Panc1 (cell line): ENCODE measurements at regions not wholly inside any gene's neighbourhood (a gene's known extent, or its start where the extent isn't known, plus 50 kb on each side); places are given as distances from the start of the nearest gene placed in this dataset.

Experiments used
- ATAC-seq: fragments of 200-7000 bp; cut with Tn5 transposase; 2 replicates; pipeline ENCODE4 v1.9.1; 2020; ENCODE audit warnings: mild to moderate bottlenecking, moderate library complexity
- BruUV-seq: library from RNA; stranded (reverse); fragments of 400-500 nt; replicated peaks from 2 replicates; lab custom pipeline; 2021; lab: Mats Ljungman, UMichigan
- CTCF ChIA-PET: fragments of 300-600 bp; sonication (Branson Sonifier 250); formaldehyde crosslinking; loops from one replicate; lab custom pipeline; 2022; ENCODE audit warnings: antibody characterized with exemption; lab: Charles Lee
- POLR2A ChIA-PET: fragments of 300-600 bp; sonication (Branson Sonifier 250); formaldehyde crosslinking; loops from one replicate; lab custom pipeline; 2022; ENCODE audit warnings: antibody characterized with exemption; lab: Charles Lee
- DNase-seq: peaks from one replicate; pipeline ENCODE4 v3.0.0-alpha.2; 2010; ENCODE audit warnings: low read depth, low spot score
- H3K27ac ChIP-seq: 2 replicates; pipeline ENCODE4 v1.5.1; 2011; ENCODE audit warnings: mild to moderate bottlenecking, low read length, inconsistent platforms
- H3K27me3 ChIP-seq: fragments of 200-500 bp; sonication (Bioruptor generic); 2 replicates; pipeline ENCODE4 v1.6.0; 2014; ENCODE audit warnings: low read length, inconsistent platforms; ENCODE audit not compliant: control insufficient read depth, insufficient read depth
- H3K36me3 ChIP-seq: fragments of 200-500 bp; sonication (Bioruptor generic); 2 replicates; pipeline ENCODE4 v1.5.1; 2014; ENCODE audit warnings: inconsistent platforms, mild to moderate bottlenecking, low read length, moderate library complexity; ENCODE audit not compliant: control insufficient read depth, insufficient read depth
- H3K4me1 ChIP-seq: 2 replicates; pipeline ENCODE4 v1.5.1; 2011; ENCODE audit warnings: inconsistent platforms, mild to moderate bottlenecking, low read length, moderate library complexity; ENCODE audit not compliant: control insufficient read depth, insufficient read depth
- H3K4me3 ChIP-seq, 2 experiments: 2 replicates each; pipeline ENCODE4 v1.5.1; 2011 to 2012; ENCODE audit warnings: low read depth in 2 of 2, low read length in 2 of 2, mild to moderate bottlenecking in 2 of 2, inconsistent platforms in 1 of 2, moderate library complexity in 1 of 2
- H3K9me3 ChIP-seq: fragments of 200-500 bp; sonication (Bioruptor generic); 2 replicates; pipeline ENCODE4 v1.5.1; 2014; ENCODE audit warnings: low read depth, mild to moderate bottlenecking, inconsistent platforms, low read length, moderate library complexity; ENCODE audit not compliant: control insufficient read depth, insufficient read depth
- CTCF ChIP-seq: fragments of 450-650 bp; IDR thresholded peaks from 2 replicates; pipeline ENCODE4 v1.5.1; 2017; ENCODE audit warnings: mild to moderate bottlenecking
- POLR2AphosphoS5 ChIP-seq: IDR thresholded peaks from 2 replicates; pipeline ENCODE4 v1.6.1; 2012; ENCODE audit warnings: mild to moderate bottlenecking, low read depth, low read length, moderate library complexity
- REST ChIP-seq, 2 experiments: IDR thresholded peaks; 2 replicates each; pipeline ENCODE4 v1.6.1; 2011 to 2012; ENCODE audit warnings: low read depth in 2 of 2, control low read depth in 1 of 2, low read length in 1 of 2, mild to moderate bottlenecking in 1 of 2, moderate library complexity in 1 of 2; ENCODE audit not compliant: insufficient read depth in 1 of 2
- SIN3A ChIP-seq: IDR thresholded peaks from 2 replicates; pipeline ENCODE4 v1.6.1; 2012; ENCODE audit warnings: low read depth, mild to moderate bottlenecking, low read length, moderate library complexity, borderline replicate concordance; ENCODE audit not compliant: insufficient read depth
- TCF7L2 ChIP-seq: IDR thresholded peaks from 2 replicates; pipeline ENCODE4 v1.6.1; 2011; ENCODE audit warnings: mild to moderate bottlenecking, low read depth, low read length, inconsistent platforms
- in situ Hi-C: cut with HindIII; loops from 2 replicates; pipeline ENCODE4 v1.10.0; 2016; ENCODE audit warnings: low sequenced_read_pairs, low pct_unique_long_range_greater_than_20kb
- intact Hi-C: fragments of 100-400 bp; cut with micrococcal nuclease; formaldehyde crosslinking; loops from one replicate; pipeline ENCODE4 v1.10.0; 2022; ENCODE audit not compliant: unreplicated experiment

GRCh38 chr3:6132684-6133432 is 728.1 kb upstream of the GRM7 start:
- Histone ChIP-seq H3K9me3 (no peaks in the 10 kb centered on the region), H3K4me1 (no peaks in the 10 kb centered on the region), H3K27me3 (no peaks in the 10 kb centered on the region), H3K27ac (no peak overlapping the region), H3K36me3 (no peaks in the 10 kb centered on the region), H3K4me3 (no peak overlapping the region)
- ATAC-seq (no peak), DNase-seq (no peak)
- TF ChIP-seq POLR2AphosphoS5 (no peak), REST (IDR thresholded peaks at IDR 0.05; ENCODE audit: insufficient read depth in 1 of 2, low read depth in 2 of 2, low read length in 1 of 2) (no peak), CTCF (no peak), SIN3A (no peak), TCF7L2 (no peak)
- intact Hi-C loops = no loop called here
- BruUV-seq = no TSS peak
- ChIA-PET POLR2A (no interaction called here), CTCF (no interaction called here)
- in situ Hi-C loops = no loop called here

- intact Hi-C loops = no loop called here
- H3K36me3 ChIP-seq = no peaks in the 10 kb centered on the region
- no peak overlapping the region for H3K27ac ChIP-seq
- H3K4me1 ChIP-seq = no peaks in the 10 kb centered on the region
- CTCF ChIA-PET = no interaction called here
- DNase-seq (no peak), ATAC-seq (no peak)
- H3K27me3 ChIP-seq = no peaks in the 10 kb centered on the region
- in situ Hi-C loops = no loop called here
- POLR2A ChIA-PET = no interaction called here
- no TSS peak for BruUV-seq
- no peak overlapping the region for H3K4me3 ChIP-seq
- no peak for TF ChIP-seq CTCF
- H3K9me3 ChIP-seq = no peaks in the 10 kb centered on the region
Observed at GRCh38 chr3:6142707-6143106, 718.2 kb upstream of the GRM7 start.
